ENCODE measurements at regions not wholly inside any gene's neighbourhood (a gene's known extent, or its start where the extent isn't known, plus 50 kb on each side); places are given as distances from the start of the nearest gene placed in this dataset.

DNA sequence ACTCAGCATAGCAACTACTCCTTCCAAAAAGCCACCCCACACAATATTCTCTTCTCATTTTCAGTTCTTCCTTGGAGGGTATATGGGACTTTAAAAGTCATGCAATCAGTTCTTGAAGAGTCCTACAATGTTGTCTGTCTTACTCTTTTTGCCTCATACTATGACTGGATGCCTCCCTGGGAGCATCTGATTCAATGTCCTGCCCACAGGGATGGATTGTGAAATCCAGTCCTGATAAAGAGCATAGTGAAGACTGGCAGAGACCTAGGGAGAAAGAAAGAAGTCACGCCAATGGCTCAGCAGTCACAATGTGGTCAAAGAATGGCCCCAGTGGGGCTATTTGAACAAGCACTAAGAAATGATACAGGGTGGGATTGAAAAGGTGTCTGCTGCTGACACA is 155.1 kb upstream of the SERPINE2 start:
- no peaks in the 10 kb centered on the region for H3K9me3 ChIP-seq
- no peak overlapping the region for H3K27ac ChIP-seq
- H3K4me3 ChIP-seq = no peak overlapping the region
- intact Hi-C loops (cut with DNase I; ENCODE audit: low total_unique reads) = no loop called here
- no peaks in the 10 kb centered on the region for H3K36me3 ChIP-seq
- in situ Hi-C loops (cut with MboI; ENCODE audit: low pct_ligation_motif_present in 1 of 4, low pct_unique_long_range_greater_than_20kb in 1 of 4, low sequenced_read_pairs in 3 of 4) = no loop called here
- H3K4me1 ChIP-seq = no peaks in the 10 kb centered on the region
- WGBS, 2 donors (ENCODE audit: low coverage in 1 of 2) = 92 to 100% methylated on average over 1 of the region's 1 CpG
- no peaks in the 10 kb centered on the region for H3K27me3 ChIP-seq
- TF ChIP-seq POLR2AphosphoS5 (IDR thresholded peaks at IDR 0.05) (no peak), EP300 (IDR thresholded peaks at IDR 0.05; ENCODE audit: low read depth) (no peak), POLR2A (IDR thresholded peaks at IDR 0.05) (no peak)
- TF ChIP-seq, protein P1, sequence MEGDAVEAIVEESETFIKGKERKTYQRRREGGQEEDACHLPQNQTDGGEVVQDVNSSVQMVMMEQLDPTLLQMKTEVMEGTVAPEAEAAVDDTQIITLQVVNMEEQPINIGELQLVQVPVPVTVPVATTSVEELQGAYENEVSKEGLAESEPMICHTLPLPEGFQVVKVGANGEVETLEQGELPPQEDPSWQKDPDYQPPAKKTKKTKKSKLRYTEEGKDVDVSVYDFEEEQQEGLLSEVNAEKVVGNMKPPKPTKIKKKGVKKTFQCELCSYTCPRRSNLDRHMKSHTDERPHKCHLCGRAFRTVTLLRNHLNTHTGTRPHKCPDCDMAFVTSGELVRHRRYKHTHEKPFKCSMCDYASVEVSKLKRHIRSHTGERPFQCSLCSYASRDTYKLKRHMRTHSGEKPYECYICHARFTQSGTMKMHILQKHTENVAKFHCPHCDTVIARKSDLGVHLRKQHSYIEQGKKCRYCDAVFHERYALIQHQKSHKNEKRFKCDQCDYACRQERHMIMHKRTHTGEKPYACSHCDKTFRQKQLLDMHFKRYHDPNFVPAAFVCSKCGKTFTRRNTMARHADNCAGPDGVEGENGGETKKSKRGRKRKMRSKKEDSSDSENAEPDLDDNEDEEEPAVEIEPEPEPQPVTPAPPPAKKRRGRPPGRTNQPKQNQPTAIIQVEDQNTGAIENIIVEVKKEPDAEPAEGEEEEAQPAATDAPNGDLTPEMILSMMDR (IDR thresholded peaks at IDR 0.05) = no peak
- DNase-seq = no peak

- Histone ChIP-seq H3K9me3 (no peaks in the 10 kb centered on the region), H3K27me3 (no peaks in the 10 kb centered on the region), H3K4me3 (no peak overlapping the region), H3K4me1 (no peaks in the 10 kb centered on the region), H3K27ac (no peak overlapping the region), H3K36me3 (no peaks in the 10 kb centered on the region)
- DNase-seq = no peak
- intact Hi-C loops (cut with DNase I; ENCODE audit: low total_unique reads) = no loop called here
- 70 to 84% methylated on average over 3 of the region's 3 CpGs for WGBS, 2 donors (ENCODE audit: low coverage in 1 of 2)
- in situ Hi-C loops (cut with MboI; ENCODE audit: low pct_ligation_motif_present in 1 of 4, low pct_unique_long_range_greater_than_20kb in 1 of 4, low sequenced_read_pairs in 3 of 4) = no loop called here
- TF ChIP-seq, protein P1 (IDR thresholded peaks at IDR 0.05) = no peak
- TF ChIP-seq POLR2A (IDR thresholded peaks at IDR 0.05) = no peak
- no peak for TF ChIP-seq POLR2AphosphoS5 (IDR thresholded peaks at IDR 0.05)
- TF ChIP-seq EP300 (IDR thresholded peaks at IDR 0.05; ENCODE audit: low read depth) = no peak
Measured at GRCh38 chr2:224191465-224191864, 152.4 kb upstream of the SERPINE2 start.

GRCh38 chr2:224190936-224191270 is 151.8 kb upstream of the SERPINE2 start:
- 45 to 48% methylated on average over 2 of the region's 2 CpGs for WGBS, 2 donors (ENCODE audit: low coverage in 1 of 2)
- Histone ChIP-seq H3K36me3 (no peaks in the 10 kb centered on the region), H3K4me3 (no peak overlapping the region), H3K27me3 (no peaks in the 10 kb centered on the region), H3K4me1 (no peaks in the 10 kb centered on the region), H3K27ac (no peak overlapping the region), H3K9me3 (no peaks in the 10 kb centered on the region)
- in situ Hi-C loops (cut with MboI; ENCODE audit: low pct_ligation_motif_present in 1 of 4, low pct_unique_long_range_greater_than_20kb in 1 of 4, low sequenced_read_pairs in 3 of 4) (no loop called here), intact Hi-C loops (cut with DNase I; ENCODE audit: low total_unique reads) (no loop called here)
- TF ChIP-seq, protein P1 (IDR thresholded peaks at IDR 0.05) = no peak
- TF ChIP-seq POLR2AphosphoS5 (IDR thresholded peaks at IDR 0.05) (no peak), POLR2A (IDR thresholded peaks at IDR 0.05) (no peak), EP300 (IDR thresholded peaks at IDR 0.05; ENCODE audit: low read depth) (no peak)
- no peak for DNase-seq

- no peak for DNase-seq
- no peaks in the 10 kb centered on the region for H3K36me3 ChIP-seq
- TF ChIP-seq, protein P1 (IDR thresholded peaks at IDR 0.05) = no peak
- TF ChIP-seq POLR2A (IDR thresholded peaks at IDR 0.05) = no peak
- no peak for TF ChIP-seq EP300 (IDR thresholded peaks at IDR 0.05; ENCODE audit: low read depth)
- no peak for TF ChIP-seq POLR2AphosphoS5 (IDR thresholded peaks at IDR 0.05)
- no peak overlapping the region for H3K27ac ChIP-seq
- H3K4me3 ChIP-seq = no peak overlapping the region
- no peaks in the 10 kb centered on the region for H3K4me1 ChIP-seq
- intact Hi-C loops (cut with DNase I; ENCODE audit: low total_unique reads) = no loop called here
- in situ Hi-C loops (cut with MboI; ENCODE audit: low pct_ligation_motif_present in 1 of 4, low pct_unique_long_range_greater_than_20kb in 1 of 4, low sequenced_read_pairs in 3 of 4) = no loop called here
- no peaks in the 10 kb centered on the region for H3K9me3 ChIP-seq
- 60 to 69% methylated on average over 1 to 2 of the region's 2 CpGs for WGBS, 2 donors (ENCODE audit: low coverage in 1 of 2)
- no peaks in the 10 kb centered on the region for H3K27me3 ChIP-seq
Measured at GRCh38 chr2:224190234-224190935, 151.3 kb upstream of the SERPINE2 start.

Measured in transverse colon (tissue), 4 donors.